Smooth muscle cell (in vitro differentiated cells): ENCODE measurements at regions not wholly inside any gene's neighbourhood (a gene's known extent, or its start where the extent isn't known, plus 50 kb on each side); places are given as distances from the start of the nearest gene placed in this dataset.

Experiments used
- DNase-seq: peaks from one replicate; lab custom pipeline; 2025; ENCODE audit not compliant: unreplicated experiment; lab: John Stamatoyannopoulos, UW
- H2AFZ ChIP-seq: fragments of 200-600 bp; sonication (generic); 2 replicates; pipeline ENCODE4 v1.6.0; 2016; ENCODE audit warnings: antibody characterized with exemption, low read depth, mild to moderate bottlenecking
- H3F3A ChIP-seq: fragments of 200-600 bp; sonication (generic); 2 replicates; pipeline ENCODE4 v1.6.0; 2017; ENCODE audit warnings: antibody characterized with exemption, low read depth
- H3K27ac ChIP-seq: fragments of 200-600 bp; sonication (generic); 2 replicates; pipeline ENCODE4 v1.5.1; 2016; ENCODE audit warnings: low read depth, mild to moderate bottlenecking
- H3K27me3 ChIP-seq: fragments of 200-600 bp; sonication (generic); 2 replicates; pipeline ENCODE4 v1.6.1; 2016; ENCODE audit warnings: low read depth, mild to moderate bottlenecking
- H3K36me3 ChIP-seq: fragments of 200-600 bp; sonication (generic); 2 replicates; pipeline ENCODE4 v1.5.1; 2016; ENCODE audit warnings: low read depth
- H3K4me1 ChIP-seq: fragments of 200-600 bp; sonication (generic); 2 replicates; pipeline ENCODE4 v1.5.1; 2016; ENCODE audit warnings: low read depth
- H3K4me2 ChIP-seq: fragments of 200-600 bp; sonication (generic); 2 replicates; pipeline ENCODE4 v1.6.0; 2016; ENCODE audit warnings: mild to moderate bottlenecking
- H3K4me3 ChIP-seq: fragments of 200-600 bp; sonication (generic); 2 replicates; pipeline ENCODE4 v1.5.1; 2016; ENCODE audit warnings: mild to moderate bottlenecking
- H3K79me2 ChIP-seq: fragments of 200-600 bp; sonication (generic); 2 replicates; pipeline ENCODE4 v1.6.0; 2016; ENCODE audit warnings: low read depth, mild to moderate bottlenecking
- H3K9ac ChIP-seq: fragments of 200-600 bp; sonication (generic); 2 replicates; pipeline ENCODE4 v1.6.0; 2016; ENCODE audit warnings: low read depth
- H3K9me3 ChIP-seq: fragments of 200-600 bp; sonication (generic); replicated peaks from 2 replicates; pipeline ENCODE4 v1.5.1; 2016; ENCODE audit warnings: low read depth
- H4K20me1 ChIP-seq: fragments of 200-600 bp; sonication (generic); 2 replicates; pipeline ENCODE4 v1.6.0; 2016; ENCODE audit warnings: low read depth
- WGBS: methylation state at CpG from one replicate; pipeline ENCODE4 v1.1.7; 2016; ENCODE audit warnings: low lambda C conversion rate; 5-methylcytosine and 5-hydroxymethylcytosine counted together
- TF ChIP-seq, protein P1 (sequence below): fragments of 200-600 bp; sonication (generic); IDR thresholded peaks from 2 replicates; pipeline ENCODE4 v1.5.1; 2017; ENCODE audit warnings: borderline replicate concordance, mild to moderate bottlenecking, antibody characterized with exemption; ENCODE audit not compliant: insufficient read depth, poor library complexity, severe bottlenecking

GRCh38 chr1:240709676-240710075 lies 97.7 kb upstream of the GREM2 start:
- Histone ChIP-seq H3K4me1 (no peaks in the 10 kb centered on the region), H2AFZ (no peak overlapping the region), H3K4me2 (peak overlapping the region; percentile 15), H3K36me3 (no peaks in the 10 kb centered on the region), H3K27me3 (no peaks in the 10 kb centered on the region), H4K20me1 (no peaks in the 10 kb centered on the region), H3K27ac (no peak overlapping the region), H3K79me2 (no peaks in the 10 kb centered on the region), H3K9ac (no peak overlapping the region), H3F3A (no peaks in the 10 kb centered on the region), H3K9me3 (no peaks in the 10 kb centered on the region), H3K4me3 (no peak overlapping the region)
- DNase-seq, result no peak
- TF ChIP-seq, protein P1, sequence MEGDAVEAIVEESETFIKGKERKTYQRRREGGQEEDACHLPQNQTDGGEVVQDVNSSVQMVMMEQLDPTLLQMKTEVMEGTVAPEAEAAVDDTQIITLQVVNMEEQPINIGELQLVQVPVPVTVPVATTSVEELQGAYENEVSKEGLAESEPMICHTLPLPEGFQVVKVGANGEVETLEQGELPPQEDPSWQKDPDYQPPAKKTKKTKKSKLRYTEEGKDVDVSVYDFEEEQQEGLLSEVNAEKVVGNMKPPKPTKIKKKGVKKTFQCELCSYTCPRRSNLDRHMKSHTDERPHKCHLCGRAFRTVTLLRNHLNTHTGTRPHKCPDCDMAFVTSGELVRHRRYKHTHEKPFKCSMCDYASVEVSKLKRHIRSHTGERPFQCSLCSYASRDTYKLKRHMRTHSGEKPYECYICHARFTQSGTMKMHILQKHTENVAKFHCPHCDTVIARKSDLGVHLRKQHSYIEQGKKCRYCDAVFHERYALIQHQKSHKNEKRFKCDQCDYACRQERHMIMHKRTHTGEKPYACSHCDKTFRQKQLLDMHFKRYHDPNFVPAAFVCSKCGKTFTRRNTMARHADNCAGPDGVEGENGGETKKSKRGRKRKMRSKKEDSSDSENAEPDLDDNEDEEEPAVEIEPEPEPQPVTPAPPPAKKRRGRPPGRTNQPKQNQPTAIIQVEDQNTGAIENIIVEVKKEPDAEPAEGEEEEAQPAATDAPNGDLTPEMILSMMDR, result no peak
- 78% methylated on average over 6 of the region's 6 CpGs for WGBS

GRCh38 chr1:240706150-240706935 lies 94.4 kb upstream of the GREM2 start:
- no peaks in the 10 kb centered on the region for H3K36me3 ChIP-seq
- H3K27me3 ChIP-seq, result no peaks in the 10 kb centered on the region
- no peaks in the 10 kb centered on the region for H4K20me1 ChIP-seq
- no peak overlapping the region for H2AFZ ChIP-seq
- TF ChIP-seq, protein P1, result no peak
- no peaks in the 10 kb centered on the region for H3K4me1 ChIP-seq
- H3K27ac ChIP-seq, result no peak overlapping the region
- H3K4me3 ChIP-seq, result no peak overlapping the region
- no peaks in the 10 kb centered on the region for H3K9me3 ChIP-seq
- H3K9ac ChIP-seq, result no peak overlapping the region
- no peaks in the 10 kb centered on the region for H3F3A ChIP-seq
- H3K4me2 ChIP-seq, result peak overlapping the region; percentile 14
- 72% methylated on average over 7 of the region's 7 CpGs for WGBS
- no peak for DNase-seq
- no peaks in the 10 kb centered on the region for H3K79me2 ChIP-seq

- no peaks in the 10 kb centered on the region for H4K20me1 ChIP-seq
- TF ChIP-seq, protein P1, result no peak
- no peak overlapping the region for H2AFZ ChIP-seq
- H3K4me1 ChIP-seq, result no peaks in the 10 kb centered on the region
- DNase-seq, result no peak
- no peaks in the 10 kb centered on the region for H3K36me3 ChIP-seq
- H3K27me3 ChIP-seq, result no peaks in the 10 kb centered on the region
- H3K4me3 ChIP-seq, result no peak overlapping the region
- H3K79me2 ChIP-seq, result no peaks in the 10 kb centered on the region
- H3K4me2 ChIP-seq, result peak overlapping the region; percentile 14
- no peaks in the 10 kb centered on the region for H3K9me3 ChIP-seq
- WGBS, result 60% methylated on average over 3 of the region's 3 CpGs
- H3K9ac ChIP-seq, result no peak overlapping the region
- H3K27ac ChIP-seq, result no peak overlapping the region
- peaks cover 4% of the 10 kb centered on the region for H3F3A ChIP-seq
Observed at GRCh38 chr1:240705579-240705978, 93.6 kb upstream of the GREM2 start.

DNA sequence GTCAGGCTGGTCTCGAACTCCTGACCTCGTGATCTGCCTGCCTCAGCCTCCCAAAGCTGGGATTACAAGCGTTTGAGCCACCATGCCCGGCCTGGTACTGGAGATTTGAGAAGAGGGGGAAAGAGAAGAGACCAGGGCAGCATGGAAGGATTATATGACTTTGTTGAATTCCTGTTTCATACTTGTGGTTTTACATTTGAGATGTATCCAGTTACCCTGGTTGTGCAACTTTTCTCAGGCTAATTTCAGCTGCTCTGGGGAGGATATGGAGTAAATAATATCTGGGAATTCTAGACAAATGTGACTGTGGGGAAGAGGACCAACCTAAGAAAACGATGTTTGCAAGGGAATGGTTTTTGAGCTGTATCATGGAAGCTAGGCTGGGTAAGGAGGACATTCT lies 89.5 kb upstream of the GREM2 start:
- H3K9ac ChIP-seq, result no peak overlapping the region
- TF ChIP-seq, protein P1, result no peak
- H3K27me3 ChIP-seq, result no peaks in the 10 kb centered on the region
- H3K9me3 ChIP-seq, result no peaks in the 10 kb centered on the region
- H2AFZ ChIP-seq, result no peak overlapping the region
- peak overlapping the region; percentile 35 for H3K4me2 ChIP-seq
- no peak overlapping the region for H3K27ac ChIP-seq
- H3K4me3 ChIP-seq, result no peak overlapping the region
- no peaks in the 10 kb centered on the region for H3K36me3 ChIP-seq
- H3K79me2 ChIP-seq, result no peaks in the 10 kb centered on the region
- peaks cover 6% of the 10 kb centered on the region for H3F3A ChIP-seq
- 40% methylated on average over 5 of the region's 5 CpGs for WGBS
- no peaks in the 10 kb centered on the region for H3K4me1 ChIP-seq
- DNase-seq, result no peak
- no peaks in the 10 kb centered on the region for H4K20me1 ChIP-seq
